Activated CD4-positive, alpha-beta T cell treated with anti-CD3 and anti-CD28 coated beads, Interleukin-2, Interleukin-6, amounts not matched to agents 100 ng/mL and 50 ng/mL, durations not matched to agents 16 hours and 8 hours (primary cell): ENCODE measurements at regions not wholly inside any gene's neighbourhood (a gene's known extent, or its start where the extent isn't known, plus 50 kb on each side); places are given as distances from the start of the nearest gene placed in this dataset.

ENCODE experiments used
- DNase-seq: peaks from one replicate; pipeline ENCODE4 v3.0.0-alpha.2; 2020

GRCh38 chr1:17978016-17978415 lies 129.6 kb upstream of the IGSF21 start:
- no peak for DNase-seq

GRCh38 chr1:17979815-17980214 lies 127.8 kb upstream of the IGSF21 start:
- DNase-seq: no peak

DNA sequence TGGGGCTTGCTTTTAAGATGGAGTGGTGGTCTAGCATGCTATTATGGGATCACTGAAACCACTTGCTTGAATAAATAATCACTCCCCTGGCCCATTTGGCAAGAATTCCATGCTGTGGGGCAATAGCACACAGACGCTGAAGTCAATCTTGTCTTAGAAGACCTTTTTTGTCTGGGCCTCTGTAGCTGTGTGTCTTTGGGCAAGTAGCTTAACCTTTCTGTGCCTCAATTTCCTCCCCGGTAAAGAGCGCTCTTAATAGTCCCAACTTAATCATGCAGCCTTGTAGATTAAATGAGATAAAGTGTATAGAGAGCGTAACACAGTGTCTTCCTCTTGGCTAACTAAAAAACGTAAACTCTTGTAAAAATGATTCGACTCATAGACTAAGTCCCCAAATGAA lies 125.4 kb upstream of the IGSF21 start:
- no peak for DNase-seq

DNA sequence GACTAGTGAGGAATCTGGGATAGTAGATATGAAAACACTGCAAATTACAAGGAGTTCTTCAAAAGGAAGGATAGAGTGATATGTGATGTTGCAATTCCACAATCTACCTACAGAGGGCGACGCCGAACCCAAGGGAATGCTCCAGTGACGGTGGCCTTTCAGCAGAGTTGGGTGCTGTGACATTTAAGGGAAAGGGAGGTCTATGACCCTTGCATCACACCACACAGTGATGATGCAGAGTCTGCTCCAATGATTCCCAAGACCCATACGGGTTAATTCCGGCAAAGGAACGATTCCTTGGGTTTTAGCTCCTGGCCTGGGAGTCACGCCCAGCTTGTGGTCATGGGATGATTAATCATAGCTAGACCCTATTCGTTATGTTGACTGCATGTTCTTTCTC lies 123.0 kb upstream of the IGSF21 start:
- peak; percentile 51 for DNase-seq

- DNase-seq: no peak
Measured at GRCh38 chr1:17986156-17986555, 121.4 kb upstream of the IGSF21 start.

- no peak for DNase-seq
Measured at GRCh38 chr1:17990401-17990800, 117.2 kb upstream of the IGSF21 start.

DNA sequence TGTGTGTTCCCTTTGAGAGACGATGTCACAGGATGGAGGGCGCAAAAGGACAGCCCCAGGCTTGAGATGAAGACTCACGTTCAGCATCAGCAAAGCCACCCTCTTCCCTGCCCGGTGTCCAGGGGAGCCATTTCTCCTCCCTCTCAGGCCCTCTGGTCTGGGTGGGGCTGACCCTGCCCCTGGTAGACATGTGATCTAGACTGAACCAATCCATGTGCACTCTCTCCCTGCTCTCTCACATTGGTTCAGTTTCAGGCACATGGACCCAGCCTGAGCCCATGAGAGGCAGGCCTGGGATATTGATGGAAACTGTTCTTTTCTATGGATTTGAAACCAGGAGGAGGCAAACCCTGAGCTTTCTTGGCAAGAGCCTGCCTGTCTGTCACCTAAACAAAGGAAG lies 115.6 kb upstream of the IGSF21 start:
- DNase-seq: no peak

DNA sequence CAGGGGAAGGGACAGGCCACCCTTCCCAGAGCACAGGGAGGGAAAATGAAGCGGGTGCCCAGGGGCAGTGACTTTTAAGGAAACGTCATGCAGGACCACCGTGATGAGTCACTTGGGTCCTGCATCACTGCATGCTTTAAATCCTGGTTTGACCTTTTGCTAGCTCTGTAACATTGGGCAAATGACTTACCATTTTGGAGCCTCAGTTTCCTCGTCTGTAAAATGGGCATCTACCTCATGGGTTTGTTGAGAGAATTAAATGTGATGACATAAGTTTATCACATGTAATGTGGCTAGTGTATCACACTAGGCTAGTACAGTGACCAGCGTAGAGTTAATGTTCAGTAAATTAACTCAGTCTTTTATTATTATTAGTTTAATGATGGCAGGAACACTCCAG lies 114.8 kb upstream of the IGSF21 start:
- DNase-seq: no peak

GRCh38 chr1:17994046-17994445 lies 113.6 kb upstream of the IGSF21 start:
- DNase-seq: no peak

DNA sequence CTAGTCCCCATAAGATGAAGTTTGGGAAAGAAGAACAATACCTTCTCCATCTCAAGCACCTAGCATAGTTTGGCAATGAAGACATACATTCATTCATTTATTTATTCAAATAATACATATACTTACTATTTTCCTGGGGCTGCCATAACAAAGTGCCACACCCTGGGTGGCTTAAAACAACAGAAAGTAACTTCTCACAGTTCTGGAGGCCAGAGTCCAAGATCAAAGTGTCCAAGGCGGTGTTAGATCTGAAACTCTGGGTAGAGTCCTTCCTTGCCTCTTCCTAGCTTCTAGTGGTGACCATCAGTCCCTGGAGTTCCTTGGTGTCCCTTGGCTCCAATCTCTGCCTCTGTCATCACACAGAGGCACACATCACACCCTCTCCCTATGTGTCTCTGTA lies 112.1 kb upstream of the IGSF21 start:
- no peak for DNase-seq

DNA sequence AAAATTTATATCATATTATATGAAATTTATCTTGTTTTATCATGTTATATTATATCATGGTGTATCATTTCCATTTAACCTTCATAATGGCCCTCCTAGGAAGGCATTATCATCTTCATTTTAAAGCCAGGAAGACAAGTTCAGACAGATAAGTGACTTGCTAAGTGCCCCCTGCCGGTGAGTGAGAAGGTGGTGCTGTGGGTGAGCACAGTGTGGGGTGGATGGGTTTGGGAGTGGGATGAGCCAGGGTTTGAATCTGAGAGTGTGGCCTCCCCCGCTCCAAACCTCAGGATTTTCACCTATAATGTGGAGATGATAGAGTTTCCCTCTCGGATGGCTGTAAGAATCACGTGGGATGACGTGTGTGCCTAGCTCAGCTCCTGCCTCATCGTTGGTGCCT lies 108.7 kb upstream of the IGSF21 start:
- peak; percentile 0 for DNase-seq

DNA sequence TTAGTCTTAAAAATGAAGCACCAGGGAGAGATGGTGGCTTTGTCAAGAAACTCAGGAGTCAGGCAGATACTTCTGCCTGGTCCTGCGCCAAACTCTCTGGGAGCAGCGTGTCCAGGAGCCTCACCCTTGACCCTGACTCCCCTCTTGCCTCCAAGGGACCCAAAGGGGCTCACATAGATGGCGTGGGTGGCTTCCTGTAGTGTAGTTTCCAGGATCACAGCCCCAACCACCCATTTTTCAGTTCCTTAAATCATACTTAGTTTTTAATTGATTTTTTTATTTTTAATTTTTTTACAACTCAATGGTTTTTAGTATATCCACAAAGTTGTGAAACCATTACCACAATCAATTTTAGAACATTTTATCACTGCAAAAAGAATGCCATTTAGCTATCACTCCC lies 107.7 kb upstream of the IGSF21 start:
- no peak for DNase-seq

GRCh38 chr1:18001725-18002124 lies 105.9 kb upstream of the IGSF21 start:
- DNase-seq: no peak

GRCh38 chr1:18004278-18004677 lies 103.3 kb upstream of the IGSF21 start:
- no peak for DNase-seq

GRCh38 chr1:18005238-18005637 lies 102.4 kb upstream of the IGSF21 start:
- no peak for DNase-seq

DNA sequence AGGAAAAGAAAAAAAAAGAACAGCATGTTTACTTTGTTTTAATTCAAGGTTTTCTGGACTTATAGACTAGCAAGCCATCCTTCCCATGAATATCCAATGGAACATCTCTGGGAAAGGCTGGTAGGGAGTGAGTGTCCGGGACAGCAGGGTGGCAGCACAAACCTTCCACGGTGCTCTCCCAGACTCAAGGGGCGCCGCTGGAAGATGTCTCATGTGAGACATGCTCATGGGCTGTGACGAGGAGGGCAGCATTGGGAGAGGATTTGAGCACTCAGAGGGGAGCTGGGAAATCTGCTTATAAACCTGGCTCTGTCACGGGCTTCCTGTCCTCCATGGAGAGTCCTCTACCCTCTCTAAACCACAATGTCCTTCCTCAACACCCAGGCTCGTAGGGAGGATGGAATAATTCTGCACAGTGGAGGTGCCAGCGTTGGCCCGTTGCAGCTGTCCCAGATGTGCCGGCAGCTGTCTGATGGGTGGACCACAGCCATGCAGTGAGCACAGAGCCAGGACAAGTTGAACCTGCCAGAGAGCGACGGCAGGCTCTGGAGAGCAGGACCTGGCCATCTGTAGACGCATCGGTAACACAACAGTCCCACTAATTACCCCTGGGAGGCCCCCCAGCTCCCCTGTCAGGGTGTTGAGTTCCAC lies 100.1 kb upstream of the IGSF21 start:
- DNase-seq: no peak

- DNase-seq: no peak
Measured at GRCh38 chr1:18008081-18008480, 99.5 kb upstream of the IGSF21 start.

DNA sequence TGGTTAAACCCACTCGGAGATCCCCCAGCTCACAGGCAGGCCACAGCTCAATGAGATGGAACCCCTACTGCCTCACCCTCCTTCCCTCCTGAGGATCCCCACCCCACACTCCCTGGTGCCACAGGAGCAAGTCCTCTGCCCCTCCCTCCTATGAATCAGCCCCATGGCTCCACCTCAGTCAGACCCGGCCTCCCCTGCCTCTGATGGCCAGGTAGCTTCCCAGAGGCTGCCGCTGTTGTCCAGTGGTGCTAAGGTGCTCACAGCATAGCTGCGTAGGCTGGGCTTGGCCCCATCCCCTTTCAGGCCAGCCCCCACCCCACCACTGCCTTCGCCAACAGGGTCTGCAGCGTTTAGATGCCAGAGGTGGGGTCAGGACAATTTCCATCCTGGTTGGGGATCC lies 98.5 kb upstream of the IGSF21 start:
- no peak for DNase-seq

DNA sequence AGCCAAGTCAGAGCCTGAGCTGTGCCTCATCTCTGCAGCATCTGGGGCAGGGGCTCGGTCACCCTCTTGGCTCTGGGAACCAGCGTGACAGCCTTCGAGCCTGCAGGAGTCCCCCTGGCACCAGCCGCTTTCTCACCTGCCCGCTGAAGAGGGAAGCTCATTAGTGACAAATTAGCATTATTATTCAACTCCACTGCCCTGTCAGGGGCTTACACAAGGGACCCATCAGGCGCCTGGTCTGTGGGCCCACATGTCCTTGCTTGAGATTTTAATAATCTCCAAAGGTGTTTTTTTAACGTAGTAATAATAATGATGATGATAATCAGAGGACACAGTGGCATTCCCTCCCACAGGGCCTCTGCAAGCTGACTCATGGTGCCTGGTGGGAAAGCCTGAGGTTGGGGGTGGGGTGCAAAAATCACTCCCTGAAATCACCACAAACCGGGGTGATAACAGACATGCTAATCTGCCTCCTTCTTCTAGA lies 98.1 kb upstream of the IGSF21 start:
- DNase-seq: no peak

- no peak for DNase-seq
Measured at GRCh38 chr1:18010408-18010807, 97.2 kb upstream of the IGSF21 start.

- no peak for DNase-seq
Measured at GRCh38 chr1:18010945-18011344, 96.7 kb upstream of the IGSF21 start.

DNA sequence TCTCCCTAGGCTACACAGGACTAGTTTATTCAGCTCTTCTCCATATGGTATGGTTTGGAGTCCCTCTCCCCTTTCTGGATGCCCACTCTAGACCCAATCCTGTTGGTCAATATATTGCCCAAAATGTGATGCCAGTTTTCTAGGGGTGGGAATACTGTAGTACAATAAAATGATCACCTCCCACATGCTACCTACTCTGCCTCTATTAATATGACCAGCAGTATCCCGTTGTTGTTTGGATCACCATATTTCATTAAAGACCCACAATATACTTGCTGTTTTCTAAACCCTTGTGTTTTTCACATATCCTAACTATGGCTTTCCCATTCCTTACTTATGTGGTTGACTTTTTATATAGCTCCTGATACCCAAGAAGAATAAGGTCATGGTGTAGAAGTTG lies 95.9 kb upstream of the IGSF21 start:
- no peak for DNase-seq

GRCh38 chr1:18012686-18013085 lies 94.9 kb upstream of the IGSF21 start:
- DNase-seq: no peak

GRCh38 chr1:18013216-18013615 lies 94.4 kb upstream of the IGSF21 start:
- DNase-seq: no peak

GRCh38 chr1:18015719-18016118 lies 91.9 kb upstream of the IGSF21 start:
- no peak for DNase-seq

DNA sequence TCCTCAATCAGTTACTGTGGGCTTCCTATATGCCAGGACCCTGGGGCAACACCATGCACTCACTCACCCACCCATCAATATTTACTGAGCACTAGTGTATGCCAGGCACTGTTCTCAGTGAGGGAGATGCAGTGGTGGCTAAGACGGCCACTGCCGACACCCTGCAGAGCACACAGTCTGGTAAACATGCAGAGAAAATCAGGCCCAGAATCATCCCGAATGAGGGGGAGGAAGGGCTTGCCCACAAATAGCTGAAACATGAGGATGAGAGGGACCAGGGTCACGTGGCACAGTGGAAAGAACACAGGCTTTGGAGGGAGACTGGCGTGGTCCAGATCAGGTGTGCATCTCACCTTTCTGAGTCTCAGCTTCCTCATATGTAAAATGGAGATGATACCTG lies 89.2 kb upstream of the IGSF21 start:
- no peak for DNase-seq
